ENCODE measurements at regions not wholly inside any gene's neighbourhood (a gene's known extent, or its start where the extent isn't known, plus 50 kb on each side); places are given as distances from the start of the nearest gene placed in this dataset.
"Not testable (repeated sequence)": the region's sequence is repeated elsewhere in the genome, so short reads cannot be mapped to it uniquely, and the experiment has no call there.

DNA sequence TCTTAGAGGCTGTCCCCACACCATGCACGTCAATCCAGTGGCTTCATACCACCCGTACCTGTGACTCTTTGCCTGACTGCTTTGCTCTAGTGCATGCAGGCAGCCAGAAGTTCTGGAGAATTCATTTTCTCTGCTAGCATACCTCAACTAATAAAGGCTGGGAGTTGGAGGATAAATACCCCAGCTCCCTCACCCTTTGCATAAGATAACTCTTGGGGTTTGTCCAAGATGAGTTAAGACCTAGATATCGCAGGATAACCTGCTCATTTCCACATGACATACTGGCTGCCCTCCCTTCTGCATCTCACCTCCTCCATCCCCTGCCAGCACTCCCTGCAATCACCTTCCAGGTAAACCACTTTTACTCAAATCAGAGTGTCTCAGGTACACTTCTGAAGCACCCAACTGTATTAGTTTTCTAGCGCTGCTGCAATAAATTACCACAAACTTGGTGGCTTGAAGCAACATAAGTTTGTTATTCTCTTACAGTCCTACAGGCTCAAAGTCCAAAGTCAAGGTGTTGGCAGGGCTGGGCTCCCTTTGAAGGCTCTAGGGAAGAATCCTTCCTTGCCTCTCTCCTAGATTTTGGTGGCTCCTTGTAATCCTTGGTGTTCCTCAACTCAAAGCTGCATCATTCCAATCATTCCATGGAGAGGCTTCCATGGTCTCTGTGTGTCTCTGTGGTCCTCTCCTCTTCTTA, 146.8 kb downstream of the CRLF3 start:
- TF ChIP-seq POLR2A (IDR thresholded peaks at IDR 0.05): no peak
- TF ChIP-seq, protein P1, sequence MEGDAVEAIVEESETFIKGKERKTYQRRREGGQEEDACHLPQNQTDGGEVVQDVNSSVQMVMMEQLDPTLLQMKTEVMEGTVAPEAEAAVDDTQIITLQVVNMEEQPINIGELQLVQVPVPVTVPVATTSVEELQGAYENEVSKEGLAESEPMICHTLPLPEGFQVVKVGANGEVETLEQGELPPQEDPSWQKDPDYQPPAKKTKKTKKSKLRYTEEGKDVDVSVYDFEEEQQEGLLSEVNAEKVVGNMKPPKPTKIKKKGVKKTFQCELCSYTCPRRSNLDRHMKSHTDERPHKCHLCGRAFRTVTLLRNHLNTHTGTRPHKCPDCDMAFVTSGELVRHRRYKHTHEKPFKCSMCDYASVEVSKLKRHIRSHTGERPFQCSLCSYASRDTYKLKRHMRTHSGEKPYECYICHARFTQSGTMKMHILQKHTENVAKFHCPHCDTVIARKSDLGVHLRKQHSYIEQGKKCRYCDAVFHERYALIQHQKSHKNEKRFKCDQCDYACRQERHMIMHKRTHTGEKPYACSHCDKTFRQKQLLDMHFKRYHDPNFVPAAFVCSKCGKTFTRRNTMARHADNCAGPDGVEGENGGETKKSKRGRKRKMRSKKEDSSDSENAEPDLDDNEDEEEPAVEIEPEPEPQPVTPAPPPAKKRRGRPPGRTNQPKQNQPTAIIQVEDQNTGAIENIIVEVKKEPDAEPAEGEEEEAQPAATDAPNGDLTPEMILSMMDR (IDR thresholded peaks at IDR 0.05): no peak
- no peaks in the 10 kb centered on the region for H3K9me3 ChIP-seq
- whole genome bisulfite sequencing, 2 donors: 81 to 92% methylated on average over 4 of the region's 4 CpGs
- no peak overlapping the region for H3K27ac ChIP-seq
- no peaks in the 10 kb centered on the region for H3K36me3 ChIP-seq (ENCODE audit: low read depth, missing control alignments)
- no peaks in the 10 kb centered on the region for H3K27me3 ChIP-seq
- intact Hi-C loops (cut with DNase I; ENCODE audit: low total_unique reads): no loop called here
- DNase-seq: no peak
- no peaks in the 10 kb centered on the region for H3K4me1 ChIP-seq
- no peak overlapping the region for H3K4me3 ChIP-seq

GRCh38 chr17:30675777-30676492, 148.6 kb downstream of the CRLF3 start:
- WGBS, 2 donors: 88 to 97% methylated on average over 3 of the region's 3 CpGs
- H3K9me3 ChIP-seq; H3K27me3 ChIP-seq; H3K4me1 ChIP-seq; H3K4me3 ChIP-seq; DNase-seq; intact Hi-C loops (cut with DNase I; ENCODE audit: low total_unique reads); H3K36me3 ChIP-seq (ENCODE audit: low read depth, missing control alignments); H3K27ac ChIP-seq: not testable (repeated sequence)

- intact Hi-C loops (cut with DNase I; ENCODE audit: low total_unique reads); H3K9me3 ChIP-seq; H3K4me3 ChIP-seq; H3K27ac ChIP-seq; DNase-seq; H3K4me1 ChIP-seq; H3K36me3 ChIP-seq (ENCODE audit: low read depth, missing control alignments); H3K27me3 ChIP-seq: not testable (repeated sequence)
- 33 to 42% methylated on average over 2 to 6 of the region's 9 CpGs for WGBS, 2 donors
Observed at GRCh38 chr17:30669217-30669649, 155.3 kb downstream of the CRLF3 start.

- H3K36me3 ChIP-seq (ENCODE audit: low read depth, missing control alignments); intact Hi-C loops (cut with DNase I; ENCODE audit: low total_unique reads); H3K27ac ChIP-seq; H3K4me1 ChIP-seq; H3K27me3 ChIP-seq; H3K4me3 ChIP-seq; H3K9me3 ChIP-seq; DNase-seq: not testable (repeated sequence)
- WGBS, 2 donors: 3 to 9% methylated on average over 5 to 13 of the region's 31 CpGs
Observed at GRCh38 chr17:30668360-30669181, 155.9 kb downstream of the CRLF3 start.

DNA sequence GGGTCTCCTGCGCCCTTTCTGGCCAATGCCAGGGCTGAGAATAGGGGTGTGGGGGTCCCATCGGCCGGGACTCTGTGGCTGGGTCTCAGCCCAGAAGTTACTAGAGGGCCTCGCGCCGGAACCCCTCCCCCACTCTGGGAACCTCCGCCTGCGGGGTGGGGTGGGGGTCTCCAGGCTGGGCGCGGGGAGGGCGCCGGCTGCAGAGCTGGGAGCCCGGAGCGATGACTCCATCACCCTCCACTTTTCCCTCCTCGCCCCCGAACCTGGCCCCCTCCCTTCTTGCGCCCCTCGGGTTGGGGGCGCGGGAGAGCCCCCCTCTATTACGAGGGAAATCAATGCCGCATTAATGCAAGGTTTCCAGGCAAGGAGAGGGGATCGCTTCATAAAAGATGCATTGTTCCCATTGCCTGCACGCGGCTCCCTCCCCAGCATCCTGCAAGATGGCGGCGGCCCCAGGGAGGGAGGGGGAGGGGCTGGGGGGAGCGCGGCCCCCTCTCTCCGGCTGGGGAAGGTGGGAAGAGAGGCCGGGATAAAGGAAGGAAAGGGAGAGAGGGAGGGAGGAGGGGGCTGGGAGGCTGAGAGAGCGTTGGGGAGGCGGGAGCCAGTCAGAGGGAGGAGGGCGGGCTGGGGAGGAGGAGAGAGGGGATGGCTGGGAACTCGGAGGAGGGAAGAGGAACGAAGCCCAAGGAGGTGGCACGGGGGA, 156.7 kb downstream of the CRLF3 start:
- peak; percentile 62 for DNase-seq
- H3K9me3 ChIP-seq; H3K36me3 ChIP-seq (ENCODE audit: low read depth, missing control alignments); H3K27ac ChIP-seq; H3K27me3 ChIP-seq; intact Hi-C loops (cut with DNase I; ENCODE audit: low total_unique reads); H3K4me1 ChIP-seq: not testable (repeated sequence)
- peak overlapping the region; percentile 53 to 63 for H3K4me3 ChIP-seq
- 1% methylated on average over 17 of the region's 37 CpGs; no CpG with 5 or more reads in 1 of the 2 donors for WGBS, 2 donors

- H3K27me3 ChIP-seq; intact Hi-C loops (cut with DNase I; ENCODE audit: low total_unique reads); DNase-seq; H3K9me3 ChIP-seq; H3K27ac ChIP-seq; H3K4me1 ChIP-seq; H3K36me3 ChIP-seq (ENCODE audit: low read depth, missing control alignments): not testable (repeated sequence)
- WGBS, 2 donors: 14% methylated on average over 14 to 19 of the region's 23 CpGs
- H3K4me3 ChIP-seq: peak overlapping the region in 1 of 2 donors; percentile 63
Observed at GRCh38 chr17:30666838-30667656, 157.4 kb downstream of the CRLF3 start.

- H3K27me3 ChIP-seq; DNase-seq; H3K27ac ChIP-seq; intact Hi-C loops (cut with DNase I; ENCODE audit: low total_unique reads); H3K9me3 ChIP-seq; H3K4me3 ChIP-seq; H3K4me1 ChIP-seq; H3K36me3 ChIP-seq (ENCODE audit: low read depth, missing control alignments): not testable (repeated sequence)
- 32 to 50% methylated on average over 7 to 12 of the region's 12 CpGs for WGBS, 2 donors
Observed at GRCh38 chr17:30663727-30664455, 160.6 kb downstream of the CRLF3 start.

- DNase-seq; intact Hi-C loops (cut with DNase I; ENCODE audit: low total_unique reads); H3K4me1 ChIP-seq; H3K27ac ChIP-seq; H3K4me3 ChIP-seq; H3K27me3 ChIP-seq; H3K36me3 ChIP-seq (ENCODE audit: low read depth, missing control alignments); H3K9me3 ChIP-seq: not testable (repeated sequence)
- WGBS, 2 donors: 70 to 74% methylated on average over 4 of the region's 4 CpGs
Observed at GRCh38 chr17:30657148-30657547, 167.3 kb downstream of the CRLF3 start.

DNA sequence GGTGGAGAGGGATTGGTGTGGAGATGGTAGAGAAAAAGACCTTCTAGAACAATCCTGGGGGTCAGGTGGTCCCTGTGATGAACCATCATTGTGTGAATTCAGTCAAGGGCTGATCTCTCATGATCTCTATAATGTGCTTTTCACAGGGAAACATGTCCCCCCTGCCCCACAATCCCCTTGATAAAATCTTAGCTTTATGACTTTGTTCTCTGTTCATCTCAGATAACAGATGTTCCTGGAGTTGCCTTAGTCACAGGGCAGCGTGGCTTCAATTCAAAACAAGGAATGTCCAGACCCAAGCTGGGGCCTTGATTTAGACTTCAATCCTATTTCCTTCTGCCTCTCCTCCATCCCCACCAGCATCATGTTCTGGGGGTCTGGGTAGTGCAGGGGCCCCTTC, 171.5 kb downstream of the CRLF3 start:
- H3K4me1 ChIP-seq; H3K36me3 ChIP-seq (ENCODE audit: low read depth, missing control alignments); DNase-seq; H3K27me3 ChIP-seq; intact Hi-C loops (cut with DNase I; ENCODE audit: low total_unique reads); H3K27ac ChIP-seq; H3K4me3 ChIP-seq; H3K9me3 ChIP-seq: not testable (repeated sequence)
- 62 to 71% methylated on average over 1 of the region's 1 CpG for WGBS, 2 donors

All from testis (tissue), 2 donors.